Esophagus muscularis mucosa (tissue), 3 donors: ENCODE measurements at regions not wholly inside any gene's neighbourhood (a gene's known extent, or its start where the extent isn't known, plus 50 kb on each side); places are given as distances from the start of the nearest gene placed in this dataset.

Experiments used
- POLR2AphosphoS5 ChIP-seq, 2 donors: sonication (generic); formaldehyde crosslinking; IDR thresholded peaks; one replicate each; pipeline ENCODE4 v1.6.1; 2017; ENCODE audit warnings: antibody characterized with exemption in 2 of 2
- TF ChIP-seq, protein P1 (sequence below), 3 experiments: fragments of 200-600 bp in 2 of 3; fragments of 450-650 bp in 1 of 3; sonication (generic) in 2 of 3; IDR thresholded peaks; one replicate each; pipeline ENCODE4 v1.5.1; 2017 to 2019; ENCODE audit warnings: antibody characterized with exemption in 3 of 3, mild to moderate bottlenecking in 2 of 3, moderate library complexity in 1 of 3

- TF ChIP-seq, protein P1, sequence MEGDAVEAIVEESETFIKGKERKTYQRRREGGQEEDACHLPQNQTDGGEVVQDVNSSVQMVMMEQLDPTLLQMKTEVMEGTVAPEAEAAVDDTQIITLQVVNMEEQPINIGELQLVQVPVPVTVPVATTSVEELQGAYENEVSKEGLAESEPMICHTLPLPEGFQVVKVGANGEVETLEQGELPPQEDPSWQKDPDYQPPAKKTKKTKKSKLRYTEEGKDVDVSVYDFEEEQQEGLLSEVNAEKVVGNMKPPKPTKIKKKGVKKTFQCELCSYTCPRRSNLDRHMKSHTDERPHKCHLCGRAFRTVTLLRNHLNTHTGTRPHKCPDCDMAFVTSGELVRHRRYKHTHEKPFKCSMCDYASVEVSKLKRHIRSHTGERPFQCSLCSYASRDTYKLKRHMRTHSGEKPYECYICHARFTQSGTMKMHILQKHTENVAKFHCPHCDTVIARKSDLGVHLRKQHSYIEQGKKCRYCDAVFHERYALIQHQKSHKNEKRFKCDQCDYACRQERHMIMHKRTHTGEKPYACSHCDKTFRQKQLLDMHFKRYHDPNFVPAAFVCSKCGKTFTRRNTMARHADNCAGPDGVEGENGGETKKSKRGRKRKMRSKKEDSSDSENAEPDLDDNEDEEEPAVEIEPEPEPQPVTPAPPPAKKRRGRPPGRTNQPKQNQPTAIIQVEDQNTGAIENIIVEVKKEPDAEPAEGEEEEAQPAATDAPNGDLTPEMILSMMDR (IDR thresholded peaks at IDR 0.05): no peak
- no peak for TF ChIP-seq POLR2AphosphoS5 (IDR thresholded peaks at IDR 0.05)
Observed at GRCh38 chrX:57211906-57212305, 74.6 kb upstream of the FAAH2 start.
